H9 (cell line): ENCODE measurements at regions not wholly inside any gene's neighbourhood (a gene's known extent, or its start where the extent isn't known, plus 50 kb on each side); places are given as distances from the start of the nearest gene placed in this dataset.

Experiments used
- DNase-seq: peaks from one replicate; pipeline ENCODE4 v3.0.0-alpha.2; 2017
- H2AFZ ChIP-seq: one replicate; pipeline ENCODE4 v1.6.1; 2013; ENCODE audit warnings: mild to moderate bottlenecking, low read length, control low read depth, moderate library complexity
- H2AK5ac ChIP-seq: 2 replicates; pipeline ENCODE4 v1.6.1; 2013; ENCODE audit warnings: low read length, control low read depth, mixed read lengths; ENCODE audit not compliant: insufficient read length
- H2BK120ac ChIP-seq: one replicate; pipeline ENCODE4 v1.6.1; 2013; ENCODE audit warnings: low read depth, mild to moderate bottlenecking, low read length, control low read depth, inconsistent platforms; ENCODE audit not compliant: poor library complexity, severe bottlenecking
- H2BK12ac ChIP-seq: 2 replicates; pipeline ENCODE4 v1.6.1; 2013; ENCODE audit warnings: low read length, control low read depth, mixed read lengths, low read depth; ENCODE audit not compliant: insufficient read length
- H2BK15ac ChIP-seq: 2 replicates; pipeline ENCODE4 v1.6.1; 2013; ENCODE audit warnings: low read depth, low read length, control low read depth
- H2BK20ac ChIP-seq: one replicate; pipeline ENCODE4 v1.6.1; 2013; ENCODE audit warnings: low read depth, mild to moderate bottlenecking, low read length, control low read depth, inconsistent platforms; ENCODE audit not compliant: poor library complexity, severe bottlenecking
- H2BK5ac ChIP-seq: 2 replicates; pipeline ENCODE4 v1.6.1; 2013; ENCODE audit warnings: low read length, control low read depth, mixed read lengths; ENCODE audit not compliant: insufficient read length
- H3K14ac ChIP-seq: 2 replicates; pipeline ENCODE4 v1.6.1; 2013; ENCODE audit warnings: low read length, control low read depth; ENCODE audit not compliant: insufficient read depth
- H3K18ac ChIP-seq: 2 replicates; pipeline ENCODE4 v1.6.1; 2013; ENCODE audit warnings: low read depth, mild to moderate bottlenecking, mixed read lengths, low read length, control low read depth; ENCODE audit not compliant: insufficient read length
- H3K23ac ChIP-seq: 2 replicates; pipeline ENCODE4 v1.6.1; 2013; ENCODE audit warnings: low read length, control low read depth, mixed read lengths, low read depth; ENCODE audit not compliant: insufficient read length
- H3K23me2 ChIP-seq: 2 replicates; pipeline ENCODE4 v1.6.1; 2013; ENCODE audit warnings: low read depth, mild to moderate bottlenecking, mixed read lengths, low read length, control low read depth; ENCODE audit not compliant: insufficient read length, poor library complexity, severe bottlenecking
- H3K27ac ChIP-seq: 2 replicates; pipeline ENCODE4 v1.5.1; 2013; ENCODE audit warnings: low read length, control low read depth, mixed read lengths, low read depth; ENCODE audit not compliant: insufficient read length
- H3K27me3 ChIP-seq: 2 replicates; pipeline ENCODE4 v1.6.1; 2013; ENCODE audit warnings: low read length, control low read depth, inconsistent platforms; ENCODE audit not compliant: insufficient read depth
- H3K4ac ChIP-seq: 2 replicates; pipeline ENCODE4 v1.6.1; 2013; ENCODE audit warnings: low read depth, mild to moderate bottlenecking, control low read depth, inconsistent platforms, low read length, moderate library complexity
- H3K4me1 ChIP-seq: 2 replicates; pipeline ENCODE4 v1.6.1; 2013; ENCODE audit warnings: low read length, control low read depth, inconsistent platforms; ENCODE audit not compliant: insufficient read depth
- H3K4me2 ChIP-seq: 2 replicates; pipeline ENCODE4 v1.6.1; 2013; ENCODE audit warnings: low read length, control low read depth, mixed read lengths; ENCODE audit not compliant: insufficient read length, insufficient read depth
- H3K56ac ChIP-seq: 2 replicates; pipeline ENCODE4 v1.6.1; 2013; ENCODE audit warnings: low read depth, mild to moderate bottlenecking, mixed read lengths, low read length, control low read depth; ENCODE audit not compliant: insufficient read length
- H3K79me1 ChIP-seq: 2 replicates; pipeline ENCODE4 v1.6.1; 2013; ENCODE audit warnings: low read depth, mild to moderate bottlenecking, moderate library complexity, low read length, control low read depth, inconsistent platforms; ENCODE audit not compliant: insufficient read depth, poor library complexity, severe bottlenecking
- H3K79me2 ChIP-seq: 2 replicates; pipeline ENCODE4 v1.6.1; 2013; ENCODE audit warnings: low read length, control low read depth, inconsistent platforms; ENCODE audit not compliant: insufficient read depth
- H3K9ac ChIP-seq: 2 replicates; pipeline ENCODE4 v1.6.1; 2013; ENCODE audit warnings: low read length, control low read depth, mixed read lengths; ENCODE audit not compliant: insufficient read length; ENCODE audit errors: extremely low read depth
- H3K9me3 ChIP-seq: one replicate; pipeline ENCODE4 v1.6.1; 2013; ENCODE audit warnings: low read depth, low read length, inconsistent platforms; ENCODE audit not compliant: control insufficient read depth
- H3T11ph ChIP-seq: one replicate; pipeline ENCODE4 v1.6.1; 2013; ENCODE audit warnings: mild to moderate bottlenecking, low read length, control low read depth, inconsistent platforms
- H4K20me1 ChIP-seq: one replicate; pipeline ENCODE4 v1.6.1; 2013; ENCODE audit not compliant: control insufficient read depth, insufficient read length, insufficient read depth
- H4K5ac ChIP-seq: 2 replicates; pipeline ENCODE4 v1.6.1; 2013; ENCODE audit warnings: low read depth, mild to moderate bottlenecking, mixed read lengths, low read length, control low read depth; ENCODE audit not compliant: insufficient read length
- H4K8ac ChIP-seq: replicated peaks from 2 replicates; pipeline ENCODE4 v1.6.1; 2013; ENCODE audit warnings: low read length, control low read depth, mixed read lengths, low read depth; ENCODE audit not compliant: insufficient read length
- H4K91ac ChIP-seq: 2 replicates; pipeline ENCODE4 v1.6.1; 2013; ENCODE audit warnings: low read depth, mild to moderate bottlenecking, moderate library complexity, mixed read lengths, low read length, control low read depth; ENCODE audit not compliant: insufficient read length
- H3K27ac Mint-ChIP-seq, 3 experiments: 2 replicates in 2 of 3; 3 replicates in 1 of 3; pipeline ENCODE4 v1.8.0; 2020 to 2021; ENCODE audit warnings: mixed read lengths in 3 of 3, mild to moderate bottlenecking in 1 of 3, moderate library complexity in 1 of 3
- H3K27me3 Mint-ChIP-seq: 2 replicates; pipeline ENCODE4 v1.8.0; 2021; ENCODE audit warnings: low read depth, mild to moderate bottlenecking, moderate library complexity, mixed read lengths
- H3K36me3 Mint-ChIP-seq, 3 experiments: 2 replicates in 2 of 3; 3 replicates in 1 of 3; pipeline ENCODE4 v1.8.0; 2020 to 2021; ENCODE audit warnings: low read depth in 3 of 3, mixed read lengths in 3 of 3; ENCODE audit not compliant: insufficient read depth in 1 of 3
- H3K4me1 Mint-ChIP-seq, 2 experiments: 2 replicates each; pipeline ENCODE4 v1.8.0; 2020; ENCODE audit warnings: mixed read lengths in 2 of 2
- H3K4me3 Mint-ChIP-seq, 2 experiments: 2 replicates in 1 of 2; 3 replicates in 1 of 2; pipeline ENCODE4 v1.8.0; 2020 to 2021; ENCODE audit warnings: mild to moderate bottlenecking in 2 of 2, mixed read lengths in 2 of 2, moderate library complexity in 1 of 2
- H3K9me3 Mint-ChIP-seq, 2 experiments: 2 replicates in 1 of 2; 3 replicates in 1 of 2; pipeline ENCODE4 v1.8.0; 2020; ENCODE audit warnings: mild to moderate bottlenecking in 2 of 2, mixed read lengths in 2 of 2, moderate library complexity in 1 of 2
- CTCF ChIP-seq: fragments of 200-600 bp; sonication (generic); conservative IDR thresholded peaks from 3 replicates; pipeline ENCODE4 v1.8.0; 2021; ENCODE audit warnings: antibody characterized with exemption, mild to moderate bottlenecking
- WGBS: extraction: QIAGEN DNeasy Blood & Tissue Kit; methylation state at CpG from one replicate; pipeline ENCODE4 v1.1.7; 2013; ENCODE audit warnings: missing lambda C conversion rate, low lambda C conversion rate, mixed read lengths; ENCODE audit not compliant: insufficient read length; ENCODE audit errors: extremely low coverage; 5-methylcytosine and 5-hydroxymethylcytosine counted together

GRCh38 chr21:25489673-25490072, 117.6 kb downstream of the MRPL39 start:
- H3K56ac ChIP-seq: no peak overlapping the region
- no peaks in the 10 kb centered on the region for H3K36me3 Mint-ChIP-seq
- no peaks in the 10 kb centered on the region for H3K27me3 ChIP-seq
- no peak overlapping the region for H2AFZ ChIP-seq
- H3K4ac ChIP-seq: no peak overlapping the region
- no peak overlapping the region for H2BK15ac ChIP-seq
- no CpG with 5 or more reads among the region's 3 CpGs for WGBS
- H3K79me1 ChIP-seq: no peaks in the 10 kb centered on the region
- H2BK120ac ChIP-seq: no peak overlapping the region
- no peak for DNase-seq
- no peak overlapping the region for H3K18ac ChIP-seq
- H4K20me1 ChIP-seq: no peaks in the 10 kb centered on the region
- no peak overlapping the region for H4K91ac ChIP-seq
- H3K9me3 Mint-ChIP-seq: no peaks in the 10 kb centered on the region
- H3K9ac ChIP-seq: no peak overlapping the region
- H2BK20ac ChIP-seq: no peak overlapping the region
- no peaks in the 10 kb centered on the region for H3K4me1 ChIP-seq
- no peak overlapping the region for H4K8ac ChIP-seq
- no peak overlapping the region for H3K27ac ChIP-seq
- no peak overlapping the region for H2AK5ac ChIP-seq
- no peaks in the 10 kb centered on the region for H3K23me2 ChIP-seq
- no peak for TF ChIP-seq CTCF
- H3K4me2 ChIP-seq: no peak overlapping the region
- no peaks in the 10 kb centered on the region for H3K9me3 ChIP-seq
- no peak overlapping the region for H4K5ac ChIP-seq
- H3K23ac ChIP-seq: no peak overlapping the region
- H3K27ac Mint-ChIP-seq: no peak overlapping the region
- no peak overlapping the region for H2BK12ac ChIP-seq
- no peaks in the 10 kb centered on the region for H3K27me3 Mint-ChIP-seq
- H3K4me1 Mint-ChIP-seq: 0 out of 4 replicates have a peak, but pooled peaks cover 0 to 4% of the 10 kb centered on the region in 2 experiments
- no peak overlapping the region for H3T11ph ChIP-seq
- no peak overlapping the region for H3K4me3 Mint-ChIP-seq
- no peak overlapping the region for H2BK5ac ChIP-seq
- no peak overlapping the region for H3K14ac ChIP-seq
- no peaks in the 10 kb centered on the region for H3K79me2 ChIP-seq
